ENCODE measurements at regions not wholly inside any gene's neighbourhood (a gene's known extent, or its start where the extent isn't known, plus 50 kb on each side); places are given as distances from the start of the nearest gene placed in this dataset.

DNA sequence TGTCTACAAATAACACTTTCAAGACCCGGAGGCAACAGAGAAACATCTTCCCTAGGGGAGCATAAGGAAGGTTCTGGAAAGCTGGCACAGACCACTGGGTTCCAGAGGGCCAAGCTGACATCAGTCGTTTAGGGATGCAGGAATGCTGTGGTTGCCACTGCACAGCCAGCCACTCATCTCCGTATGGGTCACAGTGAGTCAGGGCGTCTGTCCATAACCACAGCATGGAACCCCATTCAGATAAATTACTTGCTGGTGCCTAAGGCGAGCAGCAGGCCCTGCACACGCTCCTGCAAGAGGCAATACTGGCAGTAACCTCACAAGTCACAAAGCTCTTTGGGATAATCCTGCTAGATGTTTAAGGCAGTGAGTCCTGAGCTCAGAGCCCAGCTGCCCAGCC is 140.9 kb upstream of the UBL3 start:
- no peak for DNase-seq

GRCh38 chr13:29987340-29987739 is 136.9 kb upstream of the UBL3 start:
- DNase-seq: no peak

DNA sequence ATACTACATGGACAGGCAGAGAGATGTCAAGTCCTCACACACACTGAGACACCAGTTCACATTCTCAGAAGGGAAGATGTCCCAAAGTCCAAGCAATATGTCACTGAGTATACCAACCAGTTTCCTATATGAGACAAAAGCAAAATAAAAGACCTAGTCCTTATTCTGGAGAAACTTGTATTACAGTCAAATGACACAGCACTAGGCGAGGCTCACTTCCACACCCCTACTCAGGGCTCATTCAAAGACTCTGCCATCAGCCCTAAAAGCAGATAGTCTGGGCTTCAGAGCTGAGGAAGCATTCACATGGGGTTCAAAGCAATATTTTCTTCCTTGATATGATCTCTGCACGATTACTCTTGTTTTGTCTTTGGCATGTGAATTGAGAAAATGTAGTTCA is 129.9 kb upstream of the UBL3 start:
- no peak for DNase-seq

DNA sequence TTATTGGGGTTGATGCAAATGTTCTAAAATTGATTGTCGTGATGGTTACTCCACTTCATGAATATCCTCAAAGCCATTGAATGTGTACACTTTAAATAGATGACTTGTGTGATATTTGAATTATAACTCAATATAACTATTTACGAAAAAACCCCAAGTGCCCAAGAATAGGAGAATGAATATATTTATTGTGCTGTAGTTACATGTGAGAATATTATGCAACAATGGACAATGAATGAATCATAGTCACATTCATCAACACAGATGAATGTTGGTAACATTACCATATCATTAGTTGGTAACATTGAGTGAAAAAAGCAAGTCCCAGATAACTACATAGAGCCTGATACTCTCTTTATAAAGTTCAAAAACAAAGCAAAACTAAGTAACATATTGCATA is 127.8 kb upstream of the UBL3 start:
- DNase-seq: no peak

DNA sequence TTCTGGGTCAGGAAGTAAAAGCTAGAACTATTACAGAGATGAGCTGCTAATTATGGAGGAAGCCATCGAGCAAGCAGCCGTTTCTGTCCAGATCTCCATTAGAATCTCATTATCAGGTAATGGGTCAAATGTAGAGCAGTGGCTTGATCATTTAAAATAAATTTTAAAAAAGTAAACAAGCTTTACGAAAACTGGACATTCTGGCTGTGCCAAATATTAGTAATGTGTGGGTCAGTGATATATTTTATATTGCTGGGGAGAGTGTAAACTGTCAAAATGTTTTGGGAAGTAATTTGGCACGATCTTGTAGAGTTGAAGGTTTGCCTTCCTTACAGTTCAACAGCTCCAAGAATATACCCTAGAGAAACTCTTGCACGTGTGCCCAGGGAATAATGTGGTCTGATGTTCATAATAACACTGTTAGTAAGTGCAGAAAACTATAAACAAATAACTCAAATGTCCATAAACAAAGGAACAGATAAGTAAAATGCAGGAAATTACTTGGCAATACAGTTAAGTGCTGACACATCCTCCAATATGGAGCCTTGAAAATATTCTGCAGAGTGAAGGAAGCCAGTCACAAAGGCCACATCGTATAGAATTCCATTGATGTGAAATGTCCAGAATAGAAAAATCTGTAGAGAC is 127.2 kb upstream of the UBL3 start:
- no peak for DNase-seq

DNA sequence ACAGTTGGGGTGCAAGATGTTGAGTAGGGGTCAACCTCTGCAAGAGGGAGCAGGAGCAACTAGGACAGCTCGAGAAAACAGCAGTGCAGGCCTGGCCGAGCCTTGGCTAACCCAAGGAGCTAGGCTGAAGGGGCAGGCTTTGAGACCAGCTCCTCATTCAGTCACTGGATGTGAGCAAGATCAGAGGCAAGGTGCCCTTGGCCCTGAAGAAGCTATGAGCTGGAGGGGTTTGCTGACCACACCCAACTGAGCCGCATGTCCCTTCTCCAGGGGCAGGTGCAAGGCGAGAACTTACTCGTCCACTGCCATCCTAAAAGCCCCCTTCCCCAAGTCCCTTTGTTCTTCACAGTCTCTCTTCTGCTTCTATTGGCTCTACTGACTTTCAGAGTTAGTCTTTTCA is 126.1 kb upstream of the UBL3 start:
- no peak for DNase-seq

DNA sequence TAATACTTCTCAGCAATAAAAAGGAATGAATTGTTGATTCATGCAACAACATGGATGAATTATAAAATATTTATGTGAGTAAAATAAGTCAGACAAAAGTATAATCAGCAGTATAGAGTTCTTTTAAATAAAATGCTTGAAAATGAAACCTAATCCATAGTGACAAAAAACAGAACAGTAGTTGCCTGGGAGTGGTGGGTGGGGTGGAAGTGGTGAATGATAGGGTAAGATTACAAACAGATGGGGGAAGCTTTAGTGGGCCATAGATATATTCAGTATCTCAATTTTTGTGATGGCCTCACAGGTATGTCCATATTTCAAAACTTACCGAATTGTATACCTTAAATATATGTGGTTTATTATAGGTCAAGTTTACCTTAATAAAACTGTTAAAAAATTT is 124.9 kb upstream of the UBL3 start:
- DNase-seq: no peak

DNA sequence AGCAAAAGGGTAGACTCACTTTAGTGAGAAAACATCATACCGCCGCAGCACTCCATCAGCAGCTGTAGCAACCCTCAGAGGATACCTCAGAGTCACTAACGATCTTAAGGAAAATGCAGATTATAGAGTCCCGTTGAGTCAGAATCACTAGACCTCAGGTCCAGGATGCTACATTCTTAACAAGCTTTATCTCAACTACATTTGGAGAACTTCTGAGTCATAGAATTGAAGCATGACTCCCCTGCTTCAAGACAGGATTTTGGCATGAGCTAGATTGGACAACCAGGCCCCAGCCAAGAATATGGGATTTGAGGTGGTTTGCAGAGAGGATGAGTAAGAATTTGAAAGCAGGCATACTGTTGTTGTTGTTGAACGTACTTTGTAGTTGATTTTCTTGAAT is 118.9 kb upstream of the UBL3 start:
- no peak for DNase-seq

DNA sequence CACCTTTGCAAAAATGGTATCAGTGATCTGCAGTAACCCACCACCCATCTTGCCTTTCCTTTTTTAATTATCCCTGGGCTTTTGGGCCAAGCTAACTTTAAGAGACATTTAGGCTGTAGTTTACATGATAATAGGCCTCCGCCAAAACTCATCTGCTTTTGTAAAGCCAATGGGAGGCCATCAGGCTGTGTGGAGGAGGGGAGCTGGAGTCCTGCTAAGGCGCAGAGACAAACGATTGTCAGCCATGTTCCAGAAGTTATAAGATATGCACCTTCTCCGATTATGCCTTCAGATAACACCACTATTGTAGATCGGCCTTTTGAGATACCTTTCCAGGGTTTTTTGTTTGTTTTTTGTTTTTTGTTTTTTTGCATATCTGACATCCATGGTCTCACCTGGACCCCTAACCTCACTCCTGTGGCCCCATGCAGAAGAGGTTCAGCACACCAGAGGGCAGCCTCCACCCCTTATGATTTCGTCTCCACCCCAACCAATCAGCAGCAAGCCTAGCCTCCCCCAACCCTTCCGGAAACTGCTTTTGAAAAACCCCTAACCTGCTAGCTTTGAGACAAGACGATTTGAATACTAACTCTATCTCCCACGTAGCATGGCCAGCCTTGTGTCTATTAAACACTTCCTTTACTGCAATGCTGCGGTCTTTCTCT is 113.9 kb upstream of the UBL3 start:
- no peak for DNase-seq

DNA sequence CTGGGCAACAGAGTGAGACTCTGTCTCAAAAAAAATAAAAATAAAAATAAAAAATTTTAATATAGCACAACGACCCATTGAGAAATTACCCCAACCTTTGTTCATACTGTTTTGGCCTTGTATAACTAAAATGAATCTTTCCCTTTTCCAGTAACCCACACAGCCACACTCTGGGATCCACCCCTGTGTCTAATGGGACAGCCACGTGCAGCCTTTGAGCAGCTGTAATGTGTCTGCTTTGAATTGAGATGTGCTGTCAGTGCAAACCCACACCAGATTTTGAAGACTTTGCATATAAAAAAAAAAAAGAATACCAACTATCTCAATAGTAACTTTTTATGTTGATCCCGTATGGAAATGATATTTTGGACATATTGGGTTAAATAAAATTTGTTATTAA is 112.7 kb upstream of the UBL3 start:
- DNase-seq: no peak

GRCh38 chr13:29961036-29961670 is 110.7 kb upstream of the UBL3 start:
- DNase-seq: no peak

GRCh38 chr13:29959603-29960002 is 109.2 kb upstream of the UBL3 start:
- no peak for DNase-seq

GRCh38 chr13:29959086-29959485 is 108.7 kb upstream of the UBL3 start:
- no peak for DNase-seq

DNA sequence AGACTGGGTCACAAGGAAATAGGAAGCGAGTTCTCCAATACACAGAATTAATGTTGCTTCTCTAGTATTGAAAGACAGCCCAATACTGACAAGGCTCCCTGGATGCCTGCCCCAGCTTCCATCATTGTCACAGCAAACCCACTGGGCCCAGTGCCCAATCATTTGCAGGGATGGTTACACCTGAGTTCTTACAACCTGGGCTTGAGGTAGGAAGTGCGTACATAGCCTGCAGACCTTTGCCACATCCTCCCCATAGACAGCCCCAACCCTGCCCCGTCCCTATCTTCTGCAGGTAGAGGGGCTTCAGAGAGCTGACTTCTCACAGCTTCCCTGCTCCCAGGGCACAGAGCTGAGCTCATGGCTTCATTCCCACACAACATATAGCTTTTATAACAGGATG is 108.1 kb upstream of the UBL3 start:
- no peak for DNase-seq

- no peak for DNase-seq
Measured at GRCh38 chr13:29957320-29957719, 106.9 kb upstream of the UBL3 start.

- no peak for DNase-seq
Measured at GRCh38 chr13:29956853-29957252, 106.4 kb upstream of the UBL3 start.

DNA sequence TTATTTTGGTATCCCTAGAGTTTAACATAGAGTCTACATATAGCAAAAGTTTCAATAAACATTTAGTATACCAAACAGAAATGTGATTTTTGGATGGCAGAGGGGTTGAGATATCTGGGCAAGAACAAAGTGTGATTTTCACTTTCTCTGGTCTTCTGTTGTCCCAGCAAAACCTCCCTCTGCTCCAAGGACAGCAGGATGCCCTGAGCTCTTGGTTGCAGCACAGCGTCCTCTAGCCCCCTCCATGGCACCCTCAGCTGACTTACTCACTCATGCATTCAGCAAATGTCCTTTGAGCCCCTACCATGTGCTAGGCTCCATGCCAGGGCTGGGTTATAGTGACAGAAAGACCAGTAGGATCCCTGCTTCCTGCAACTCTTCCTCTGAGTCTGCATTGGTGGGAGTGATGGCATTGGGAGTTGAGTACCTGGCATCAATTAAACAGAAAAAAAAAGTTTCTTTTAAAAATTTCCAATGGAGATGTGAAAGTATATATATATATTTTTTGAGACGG is 104.8 kb upstream of the UBL3 start:
- DNase-seq: no peak

DNA sequence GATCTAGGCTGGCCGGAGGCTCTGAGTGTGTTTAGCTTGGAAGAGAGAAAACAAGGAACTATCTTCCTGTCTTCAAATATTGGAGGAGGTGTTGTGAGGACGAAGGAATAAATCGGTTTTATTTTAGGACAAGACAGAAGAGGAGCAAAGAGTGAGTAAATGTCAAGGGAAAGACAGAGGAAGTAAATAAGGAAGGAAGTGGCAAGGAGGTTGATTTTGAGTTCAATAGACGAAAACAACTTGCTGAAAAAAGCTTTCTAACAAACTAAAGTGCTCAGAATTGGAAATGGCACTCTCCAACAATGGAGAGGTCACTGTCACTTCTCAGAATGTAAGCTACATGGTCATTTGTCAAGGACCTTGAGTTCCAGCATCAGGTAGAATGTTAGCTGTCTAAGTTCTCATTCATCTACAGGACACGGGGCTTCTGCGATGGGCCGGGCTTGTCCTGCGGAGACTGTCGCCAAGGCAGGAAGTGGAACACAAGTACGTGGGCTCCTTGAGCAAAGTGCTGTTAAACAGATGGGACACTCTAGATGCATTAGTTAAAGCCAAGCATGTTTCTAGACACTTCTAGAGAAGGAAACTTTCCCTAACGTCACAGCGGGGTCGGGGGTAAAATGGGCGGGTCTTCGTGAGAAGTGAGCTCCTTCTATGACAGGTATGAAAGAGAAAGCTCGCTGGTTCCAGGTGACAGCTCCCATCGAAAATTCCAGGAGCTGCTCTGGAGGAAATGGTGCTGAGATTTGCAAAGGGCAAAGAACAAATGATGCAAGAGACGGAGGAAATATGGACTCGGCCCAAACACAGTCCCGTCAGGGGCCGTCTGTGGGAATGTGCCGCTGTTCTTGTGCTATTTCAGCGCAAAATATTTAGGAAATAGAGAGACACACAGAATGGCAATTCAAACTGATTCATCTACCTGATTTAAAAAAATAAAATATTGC is 103.9 kb upstream of the UBL3 start:
- no peak for DNase-seq

GRCh38 chr13:29953542-29953941 is 103.1 kb upstream of the UBL3 start:
- DNase-seq: no peak

- DNase-seq: no peak
Measured at GRCh38 chr13:29952245-29952644, 101.8 kb upstream of the UBL3 start.

GRCh38 chr13:29948791-29949190 is 98.4 kb upstream of the UBL3 start:
- no peak for DNase-seq

GRCh38 chr13:29948244-29948643 is 97.8 kb upstream of the UBL3 start:
- DNase-seq: no peak

DNA sequence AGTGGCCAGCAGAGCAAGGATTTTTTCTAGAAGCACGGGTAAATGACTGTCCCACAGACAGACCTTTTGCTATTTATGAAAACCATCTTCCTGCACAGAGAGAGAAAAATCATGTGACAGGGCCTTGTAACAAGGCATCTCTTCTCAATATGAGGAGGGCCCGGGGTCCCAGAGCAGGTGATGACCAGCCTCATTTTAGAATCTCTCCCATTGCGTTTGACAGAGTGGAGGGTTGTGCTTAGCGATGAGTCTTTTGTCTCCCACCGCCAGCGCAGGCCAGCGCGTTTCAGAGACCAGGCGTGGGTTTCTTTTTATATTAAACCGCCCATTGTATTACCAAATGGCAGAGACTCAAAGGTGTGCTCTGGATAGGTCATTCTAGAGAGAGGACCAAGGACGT is 97.4 kb upstream of the UBL3 start:
- DNase-seq: no peak

Data from SIG-M5 (cell line).